Chondrocyte (in vitro differentiated cells): ENCODE measurements at regions not wholly inside any gene's neighbourhood (a gene's known extent, or its start where the extent isn't known, plus 50 kb on each side); places are given as distances from the start of the nearest gene placed in this dataset.

Experiments used
- DNase-seq: peaks from one replicate; pipeline ENCODE4 v3.0.0; 2021; ENCODE audit warnings: mixed read lengths, low spot score
- H3K27ac Mint-ChIP-seq: one replicate; pipeline ENCODE4 v1.8.0; 2021; ENCODE audit warnings: mild to moderate bottlenecking, moderate library complexity, mixed read lengths; ENCODE audit not compliant: unreplicated experiment
- H3K27me3 Mint-ChIP-seq: 2 replicates; pipeline ENCODE4 v1.8.0; 2021; ENCODE audit warnings: low read depth, mixed read lengths
- H3K36me3 Mint-ChIP-seq: 2 replicates; pipeline ENCODE4 v1.8.0; 2021; ENCODE audit warnings: low read depth, mixed read lengths
- H3K4me1 Mint-ChIP-seq: 2 replicates; pipeline ENCODE4 v1.8.0; 2021; ENCODE audit warnings: low read depth, mild to moderate bottlenecking, mixed read lengths
- H3K4me3 Mint-ChIP-seq: one replicate; pipeline ENCODE4 v1.8.0; 2021; ENCODE audit warnings: mild to moderate bottlenecking, moderate library complexity, mixed read lengths; ENCODE audit not compliant: unreplicated experiment
- H3K9me3 Mint-ChIP-seq: 2 replicates; pipeline ENCODE4 v1.8.0; 2021; ENCODE audit warnings: low read depth, mixed read lengths
- TF ChIP-seq, protein P1 (sequence below): fragments of 200-600 bp; sonication (generic); IDR thresholded peaks from 2 replicates; pipeline ENCODE4 v1.5.0; 2021; ENCODE audit warnings: antibody characterized with exemption, mild to moderate bottlenecking, moderate library complexity

GRCh38 chr21:20627594-20627993 lies 370.6 kb upstream of the NCAM2 start:
- Mint-ChIP-seq H3K4me1 (no peaks in the 10 kb centered on the region), H3K27me3 (no peaks in the 10 kb centered on the region), H3K4me3 (no peak overlapping the region), H3K27ac (no peak overlapping the region), H3K9me3 (peaks cover 14% of the 10 kb centered on the region), H3K36me3 (no peaks in the 10 kb centered on the region)
- TF ChIP-seq, protein P1, sequence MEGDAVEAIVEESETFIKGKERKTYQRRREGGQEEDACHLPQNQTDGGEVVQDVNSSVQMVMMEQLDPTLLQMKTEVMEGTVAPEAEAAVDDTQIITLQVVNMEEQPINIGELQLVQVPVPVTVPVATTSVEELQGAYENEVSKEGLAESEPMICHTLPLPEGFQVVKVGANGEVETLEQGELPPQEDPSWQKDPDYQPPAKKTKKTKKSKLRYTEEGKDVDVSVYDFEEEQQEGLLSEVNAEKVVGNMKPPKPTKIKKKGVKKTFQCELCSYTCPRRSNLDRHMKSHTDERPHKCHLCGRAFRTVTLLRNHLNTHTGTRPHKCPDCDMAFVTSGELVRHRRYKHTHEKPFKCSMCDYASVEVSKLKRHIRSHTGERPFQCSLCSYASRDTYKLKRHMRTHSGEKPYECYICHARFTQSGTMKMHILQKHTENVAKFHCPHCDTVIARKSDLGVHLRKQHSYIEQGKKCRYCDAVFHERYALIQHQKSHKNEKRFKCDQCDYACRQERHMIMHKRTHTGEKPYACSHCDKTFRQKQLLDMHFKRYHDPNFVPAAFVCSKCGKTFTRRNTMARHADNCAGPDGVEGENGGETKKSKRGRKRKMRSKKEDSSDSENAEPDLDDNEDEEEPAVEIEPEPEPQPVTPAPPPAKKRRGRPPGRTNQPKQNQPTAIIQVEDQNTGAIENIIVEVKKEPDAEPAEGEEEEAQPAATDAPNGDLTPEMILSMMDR: no peak
- DNase-seq: no peak

DNA sequence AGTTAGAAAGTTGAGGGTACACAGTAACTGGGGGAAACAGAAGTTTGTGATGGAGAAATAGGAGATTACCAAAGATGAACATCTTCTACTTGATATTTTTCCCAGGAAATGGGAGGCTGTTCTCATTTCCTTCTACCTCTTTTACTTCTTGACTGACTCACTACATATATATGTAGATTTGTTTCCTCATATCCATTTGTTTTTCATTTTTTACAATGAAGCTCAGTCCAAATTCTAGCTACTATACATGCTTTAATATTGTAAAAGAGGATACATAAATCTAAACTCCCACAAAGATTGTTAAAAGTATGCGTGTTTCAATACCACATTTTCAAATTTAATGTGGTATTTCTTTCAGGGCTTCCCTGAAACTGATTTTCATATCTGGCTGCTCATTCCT lies 366.6 kb upstream of the NCAM2 start:
- Mint-ChIP-seq H3K36me3 (no peaks in the 10 kb centered on the region), H3K4me3 (no peak overlapping the region), H3K9me3 (peaks cover 3% of the 10 kb centered on the region), H3K27ac (no peak overlapping the region), H3K27me3 (no peaks in the 10 kb centered on the region), H3K4me1 (no peaks in the 10 kb centered on the region)
- TF ChIP-seq, protein P1: no peak
- no peak for DNase-seq

GRCh38 chr21:20639026-20639425 lies 359.2 kb upstream of the NCAM2 start:
- Mint-ChIP-seq H3K4me1 (no peaks in the 10 kb centered on the region), H3K9me3 (no peaks in the 10 kb centered on the region), H3K36me3 (no peaks in the 10 kb centered on the region), H3K27ac (no peak overlapping the region), H3K27me3 (no peaks in the 10 kb centered on the region), H3K4me3 (no peak overlapping the region)
- no peak for DNase-seq
- TF ChIP-seq, protein P1: no peak

DNA sequence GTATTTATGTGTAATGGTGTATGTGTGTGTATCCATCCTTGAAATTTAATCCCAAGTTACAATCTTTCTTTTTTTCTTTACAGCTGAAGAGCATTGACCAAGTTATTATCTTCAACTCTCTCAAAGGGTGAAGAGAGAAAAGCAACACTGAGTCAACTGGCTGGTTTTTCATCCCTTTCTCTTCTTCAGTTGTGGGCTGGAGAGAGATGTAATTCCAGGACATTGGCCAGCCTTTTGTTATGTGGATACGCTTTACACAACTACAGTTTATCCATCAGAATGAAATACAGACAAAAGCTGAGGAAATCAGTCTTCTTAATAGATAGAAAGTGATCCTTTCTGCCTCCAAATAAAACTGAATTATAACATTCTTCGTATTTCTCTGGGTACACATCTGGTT lies 357.0 kb upstream of the NCAM2 start:
- H3K4me1 Mint-ChIP-seq: no peaks in the 10 kb centered on the region
- H3K27me3 Mint-ChIP-seq: no peaks in the 10 kb centered on the region
- DNase-seq: no peak
- TF ChIP-seq, protein P1: no peak
- H3K27ac Mint-ChIP-seq: no peak overlapping the region
- H3K4me3 Mint-ChIP-seq: no peak overlapping the region
- H3K9me3 Mint-ChIP-seq: no peaks in the 10 kb centered on the region
- H3K36me3 Mint-ChIP-seq: no peaks in the 10 kb centered on the region

- TF ChIP-seq, protein P1: no peak
- H3K4me3 Mint-ChIP-seq: no peak overlapping the region
- H3K27me3 Mint-ChIP-seq: no peaks in the 10 kb centered on the region
- no peak overlapping the region for H3K27ac Mint-ChIP-seq
- H3K4me1 Mint-ChIP-seq: peaks cover 5% of the 10 kb centered on the region
- DNase-seq: no peak
- H3K9me3 Mint-ChIP-seq: no peaks in the 10 kb centered on the region
- no peaks in the 10 kb centered on the region for H3K36me3 Mint-ChIP-seq
Measured at GRCh38 chr21:20642681-20643080, 355.5 kb upstream of the NCAM2 start.
